ENCODE measurements at regions not wholly inside any gene's neighbourhood (a gene's known extent, or its start where the extent isn't known, plus 50 kb on each side); places are given as distances from the start of the nearest gene placed in this dataset.

DNA sequence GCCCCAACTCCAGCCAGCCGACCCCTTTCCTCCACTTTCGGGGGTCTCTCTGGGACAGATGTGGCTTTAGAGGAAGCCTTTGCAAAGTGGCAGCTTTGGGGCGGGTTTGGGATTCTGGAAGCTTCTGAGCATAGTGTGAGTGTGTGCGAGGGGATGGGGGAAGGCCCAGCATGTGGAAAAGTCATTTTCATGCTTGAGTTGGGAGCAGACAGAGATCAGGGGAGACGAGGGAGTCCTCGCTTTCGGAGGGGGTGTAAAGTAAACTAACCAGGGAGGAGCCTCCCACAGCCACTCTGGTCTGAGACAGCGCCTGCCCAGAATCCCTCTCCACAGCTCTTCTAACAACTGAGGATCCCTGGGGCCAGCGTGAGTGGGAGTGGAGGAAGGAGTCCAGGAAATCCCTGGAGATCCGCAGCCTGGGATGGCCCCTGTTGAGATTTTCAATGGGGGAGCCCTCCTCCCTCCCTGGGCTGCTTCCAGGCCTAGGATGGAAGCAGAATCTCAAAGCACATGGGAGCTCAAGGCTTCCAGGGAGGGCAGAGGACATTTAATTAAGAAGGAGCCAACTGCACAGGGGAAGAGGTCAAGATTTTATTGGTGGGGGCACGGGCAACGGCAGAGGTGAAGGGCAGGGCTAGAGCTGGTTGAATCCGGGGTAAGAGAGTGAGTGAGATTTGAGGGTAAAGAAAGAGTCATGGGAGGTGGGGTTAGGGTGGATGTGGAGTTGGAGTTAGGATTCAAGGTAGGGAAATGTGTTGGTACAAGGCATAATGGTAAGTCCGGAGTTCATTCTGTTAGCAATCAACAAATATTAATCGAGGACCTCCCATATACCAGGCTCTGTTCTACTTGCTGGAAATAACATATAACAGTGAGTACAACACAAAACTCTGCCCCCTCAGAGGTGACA, 102.3 kb upstream of the FOXP4 start:
- Mint-ChIP-seq H3K36me3 (ENCODE audit: insufficient read depth, unreplicated experiment) (no peaks in the 10 kb centered on the region), H3K27ac (ENCODE audit: low read depth, unreplicated experiment) (no peak overlapping the region), H3K9me3 (ENCODE audit: unreplicated experiment) (no peaks in the 10 kb centered on the region), H3K4me1 (ENCODE audit: insufficient read depth, unreplicated experiment) (no peaks in the 10 kb centered on the region), H3K4me3 (ENCODE audit: unreplicated experiment) (no peak overlapping the region), H3K27me3 (ENCODE audit: insufficient read depth, unreplicated experiment) (peaks cover 71% of the 10 kb centered on the region)
- DNase-seq (ENCODE audit: unreplicated experiment): no peak
- intact Hi-C loops (cut with micrococcal nuclease): no loop called here
- BruUV-seq (replicated peaks): no TSS peak
- ChIA-PET CTCF (interaction anchor here (0.7 to 1.2 kb wide), 3 partner anchors 7 to 333 kb away, joined by 3 read pairs; no protein-coding TSS in a partner anchor), POLR2A (no interaction called here)
- TF ChIP-seq, protein P1, sequence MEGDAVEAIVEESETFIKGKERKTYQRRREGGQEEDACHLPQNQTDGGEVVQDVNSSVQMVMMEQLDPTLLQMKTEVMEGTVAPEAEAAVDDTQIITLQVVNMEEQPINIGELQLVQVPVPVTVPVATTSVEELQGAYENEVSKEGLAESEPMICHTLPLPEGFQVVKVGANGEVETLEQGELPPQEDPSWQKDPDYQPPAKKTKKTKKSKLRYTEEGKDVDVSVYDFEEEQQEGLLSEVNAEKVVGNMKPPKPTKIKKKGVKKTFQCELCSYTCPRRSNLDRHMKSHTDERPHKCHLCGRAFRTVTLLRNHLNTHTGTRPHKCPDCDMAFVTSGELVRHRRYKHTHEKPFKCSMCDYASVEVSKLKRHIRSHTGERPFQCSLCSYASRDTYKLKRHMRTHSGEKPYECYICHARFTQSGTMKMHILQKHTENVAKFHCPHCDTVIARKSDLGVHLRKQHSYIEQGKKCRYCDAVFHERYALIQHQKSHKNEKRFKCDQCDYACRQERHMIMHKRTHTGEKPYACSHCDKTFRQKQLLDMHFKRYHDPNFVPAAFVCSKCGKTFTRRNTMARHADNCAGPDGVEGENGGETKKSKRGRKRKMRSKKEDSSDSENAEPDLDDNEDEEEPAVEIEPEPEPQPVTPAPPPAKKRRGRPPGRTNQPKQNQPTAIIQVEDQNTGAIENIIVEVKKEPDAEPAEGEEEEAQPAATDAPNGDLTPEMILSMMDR (IDR thresholded peaks at IDR 0.05; ENCODE audit: unreplicated experiment): no peak

DNA sequence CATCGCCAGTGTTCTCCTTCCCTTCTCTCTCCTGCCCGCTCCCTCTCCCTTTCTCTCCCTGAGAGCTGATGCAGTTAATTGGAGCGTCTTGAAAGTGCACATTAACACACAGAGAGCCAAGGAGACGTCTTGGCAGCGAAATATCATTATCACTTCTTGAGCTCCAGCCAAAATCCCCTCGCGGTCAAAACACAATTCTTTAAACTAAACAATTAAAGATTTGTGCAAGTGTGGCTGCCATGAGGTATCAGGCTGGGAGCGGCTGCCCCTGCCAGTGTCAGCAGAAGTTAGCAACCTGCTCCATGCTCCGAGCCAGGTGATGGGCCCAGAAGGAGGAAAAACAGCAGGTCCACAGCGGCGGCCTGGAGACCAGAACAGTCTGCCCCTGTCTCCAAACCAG, 100.9 kb upstream of the FOXP4 start:
- no peaks in the 10 kb centered on the region for H3K4me1 Mint-ChIP-seq (ENCODE audit: insufficient read depth, unreplicated experiment)
- H3K4me3 Mint-ChIP-seq (ENCODE audit: unreplicated experiment): no peak overlapping the region
- H3K27me3 Mint-ChIP-seq (ENCODE audit: insufficient read depth, unreplicated experiment): peaks cover 57% of the 10 kb centered on the region
- TF ChIP-seq, protein P1 (IDR thresholded peaks at IDR 0.05; ENCODE audit: unreplicated experiment): no peak
- H3K36me3 Mint-ChIP-seq (ENCODE audit: insufficient read depth, unreplicated experiment): no peaks in the 10 kb centered on the region
- H3K9me3 Mint-ChIP-seq (ENCODE audit: unreplicated experiment): no peaks in the 10 kb centered on the region
- POLR2A ChIA-PET: no interaction called here
- no peak overlapping the region for H3K27ac Mint-ChIP-seq (ENCODE audit: low read depth, unreplicated experiment)
- no peak for DNase-seq (ENCODE audit: unreplicated experiment)
- CTCF ChIA-PET: interaction anchor here (0.7 kb wide), 1 partner anchor 17 kb away, joined by 3 read pairs; no protein-coding TSS in a partner anchor
- intact Hi-C loops (cut with micrococcal nuclease): no loop called here
- no TSS peak for BruUV-seq (replicated peaks)

DNA sequence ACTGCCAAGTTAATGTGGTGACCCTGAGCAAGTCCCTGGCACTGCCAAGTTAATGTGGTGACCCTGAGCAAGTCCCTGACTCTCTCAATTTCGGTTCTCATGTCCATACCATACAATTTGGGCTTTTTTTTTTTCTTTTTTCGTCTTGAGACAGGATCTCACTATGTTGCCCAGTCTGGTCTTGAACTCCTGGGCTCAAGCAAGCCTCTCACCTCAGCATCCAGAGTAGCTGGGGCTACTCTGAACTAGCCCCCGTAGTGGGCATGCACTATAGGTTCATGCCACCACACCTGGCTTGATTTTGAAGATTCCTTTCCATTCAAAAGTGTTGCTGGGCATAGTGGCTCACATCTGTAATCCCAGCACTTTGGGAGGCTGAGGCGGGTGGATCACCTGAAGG, 100.0 kb upstream of the FOXP4 start:
- H3K27me3 Mint-ChIP-seq (ENCODE audit: insufficient read depth, unreplicated experiment): peaks cover 49% of the 10 kb centered on the region
- H3K4me3 Mint-ChIP-seq (ENCODE audit: unreplicated experiment): no peak overlapping the region
- intact Hi-C loops (cut with micrococcal nuclease): no loop called here
- H3K9me3 Mint-ChIP-seq (ENCODE audit: unreplicated experiment): no peaks in the 10 kb centered on the region
- DNase-seq (ENCODE audit: unreplicated experiment): no peak
- no peaks in the 10 kb centered on the region for H3K4me1 Mint-ChIP-seq (ENCODE audit: insufficient read depth, unreplicated experiment)
- ChIA-PET POLR2A (no interaction called here), CTCF (no interaction called here)
- H3K27ac Mint-ChIP-seq (ENCODE audit: low read depth, unreplicated experiment): no peak overlapping the region
- H3K36me3 Mint-ChIP-seq (ENCODE audit: insufficient read depth, unreplicated experiment): no peaks in the 10 kb centered on the region
- TF ChIP-seq, protein P1 (IDR thresholded peaks at IDR 0.05; ENCODE audit: unreplicated experiment): no peak
- no TSS peak for BruUV-seq (replicated peaks)

DNA sequence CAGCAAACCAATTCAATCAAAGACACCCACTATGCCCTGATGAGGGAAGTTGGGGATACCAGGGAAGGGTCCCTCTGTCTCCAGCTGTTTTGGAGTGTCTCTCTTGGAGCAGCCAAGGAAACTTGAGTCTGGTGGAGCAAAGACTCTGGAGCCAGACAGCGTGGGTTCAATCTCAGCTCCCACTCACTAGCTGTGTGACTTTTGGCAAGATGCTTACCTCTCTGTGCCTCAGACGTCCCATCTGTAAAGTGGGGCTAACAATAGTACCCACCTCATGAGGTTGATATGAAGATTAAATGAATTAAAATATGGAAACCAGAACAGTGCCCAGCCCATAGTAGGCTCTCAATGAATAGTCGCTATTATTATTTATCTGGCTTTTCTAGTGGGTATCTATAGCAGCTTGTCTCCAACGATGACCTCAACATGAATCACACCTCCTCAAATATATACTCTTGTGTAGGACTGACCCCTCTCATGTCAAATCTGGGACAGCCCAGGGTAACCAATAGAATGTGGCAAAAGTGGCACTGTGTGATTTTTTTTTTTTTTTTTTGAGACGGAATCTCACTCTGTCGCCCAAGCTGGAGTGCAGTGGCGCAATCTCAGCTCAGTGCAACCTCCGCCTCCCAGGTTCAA, 99.2 kb upstream of the FOXP4 start:
- H3K4me1 Mint-ChIP-seq (ENCODE audit: insufficient read depth, unreplicated experiment): no peaks in the 10 kb centered on the region
- POLR2A ChIA-PET: interaction anchor here (0.6 kb wide), 1 partner anchor 25 kb away, joined by 3 read pairs; no protein-coding TSS in a partner anchor
- H3K9me3 Mint-ChIP-seq (ENCODE audit: unreplicated experiment): no peaks in the 10 kb centered on the region
- no peak overlapping the region for H3K27ac Mint-ChIP-seq (ENCODE audit: low read depth, unreplicated experiment)
- TF ChIP-seq, protein P1 (IDR thresholded peaks at IDR 0.05; ENCODE audit: unreplicated experiment): no peak
- H3K4me3 Mint-ChIP-seq (ENCODE audit: unreplicated experiment): no peak overlapping the region
- no TSS peak for BruUV-seq (replicated peaks)
- intact Hi-C loops (cut with micrococcal nuclease): no loop called here
- no peaks in the 10 kb centered on the region for H3K36me3 Mint-ChIP-seq (ENCODE audit: insufficient read depth, unreplicated experiment)
- CTCF ChIA-PET: interaction anchor here (0.8 to 1.3 kb wide), 3 partner anchors 26 to 78 kb away, joined by 4 to 5 read pairs (median 5); no protein-coding TSS in a partner anchor
- peaks cover 41% of the 10 kb centered on the region for H3K27me3 Mint-ChIP-seq (ENCODE audit: insufficient read depth, unreplicated experiment)
- no peak for DNase-seq (ENCODE audit: unreplicated experiment)

Measured in MCF 10A (cell line).